A673 (cell line): ENCODE measurements at regions not wholly inside any gene's neighbourhood (a gene's known extent, or its start where the extent isn't known, plus 50 kb on each side); places are given as distances from the start of the nearest gene placed in this dataset.

ENCODE experiments used
- EZH2 ChIP-seq: fragments of 200-600 bp; sonication (generic); IDR thresholded peaks from 2 replicates; pipeline ENCODE4 v1.6.1; 2017; ENCODE audit warnings: borderline replicate concordance, low read depth, mild to moderate bottlenecking, mixed read lengths, antibody characterized with exemption, low read length; ENCODE audit not compliant: poor library complexity, severe bottlenecking
- TF ChIP-seq, protein P1 (sequence below): fragments of 300-800, 200-600 bp; sonication (generic); conservative IDR thresholded peaks from 2 replicates; pipeline ENCODE4 v1.5.1; 2017; ENCODE audit warnings: low read depth, mild to moderate bottlenecking, antibody characterized with exemption, low read length, moderate library complexity, mixed read lengths

GRCh38 chrX:121260596-121261240 lies 213.3 kb downstream of the GLUD2 start:
- TF ChIP-seq, protein P1, sequence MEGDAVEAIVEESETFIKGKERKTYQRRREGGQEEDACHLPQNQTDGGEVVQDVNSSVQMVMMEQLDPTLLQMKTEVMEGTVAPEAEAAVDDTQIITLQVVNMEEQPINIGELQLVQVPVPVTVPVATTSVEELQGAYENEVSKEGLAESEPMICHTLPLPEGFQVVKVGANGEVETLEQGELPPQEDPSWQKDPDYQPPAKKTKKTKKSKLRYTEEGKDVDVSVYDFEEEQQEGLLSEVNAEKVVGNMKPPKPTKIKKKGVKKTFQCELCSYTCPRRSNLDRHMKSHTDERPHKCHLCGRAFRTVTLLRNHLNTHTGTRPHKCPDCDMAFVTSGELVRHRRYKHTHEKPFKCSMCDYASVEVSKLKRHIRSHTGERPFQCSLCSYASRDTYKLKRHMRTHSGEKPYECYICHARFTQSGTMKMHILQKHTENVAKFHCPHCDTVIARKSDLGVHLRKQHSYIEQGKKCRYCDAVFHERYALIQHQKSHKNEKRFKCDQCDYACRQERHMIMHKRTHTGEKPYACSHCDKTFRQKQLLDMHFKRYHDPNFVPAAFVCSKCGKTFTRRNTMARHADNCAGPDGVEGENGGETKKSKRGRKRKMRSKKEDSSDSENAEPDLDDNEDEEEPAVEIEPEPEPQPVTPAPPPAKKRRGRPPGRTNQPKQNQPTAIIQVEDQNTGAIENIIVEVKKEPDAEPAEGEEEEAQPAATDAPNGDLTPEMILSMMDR: no peak
- TF ChIP-seq EZH2: no peak
